GM23248 (cell line): ENCODE measurements at regions not wholly inside any gene's neighbourhood (a gene's known extent, or its start where the extent isn't known, plus 50 kb on each side); places are given as distances from the start of the nearest gene placed in this dataset.

Experiments used
- DNase-seq: peaks from one replicate; pipeline ENCODE4 v3.0.0-alpha.2; 2015
- H2AFZ ChIP-seq: fragments of 200-600 bp; sonication (generic); 2 replicates; pipeline ENCODE4 v1.6.1; 2016; ENCODE audit warnings: antibody characterized with exemption
- H3F3A ChIP-seq: fragments of 200-600 bp; sonication (generic); 2 replicates; pipeline ENCODE4 v1.6.1; 2016; ENCODE audit warnings: mild to moderate bottlenecking, antibody characterized with exemption, mixed run types; ENCODE audit not compliant: insufficient read depth
- H3K27ac ChIP-seq: fragments of 200-600 bp; sonication (generic); 2 replicates; pipeline ENCODE4 v1.5.1; 2016; ENCODE audit warnings: mild to moderate bottlenecking
- H3K27me3 ChIP-seq: fragments of 200-600 bp; sonication (generic); replicated peaks from 2 replicates; pipeline ENCODE4 v1.6.1; 2016; ENCODE audit warnings: mild to moderate bottlenecking; ENCODE audit not compliant: insufficient read depth
- H3K36me3 ChIP-seq: fragments of 200-600 bp; sonication (generic); 2 replicates; pipeline ENCODE4 v1.6.1; 2016; ENCODE audit warnings: low read depth, mild to moderate bottlenecking
- H3K4me1 ChIP-seq: fragments of 200-600 bp; sonication (generic); 2 replicates; pipeline ENCODE4 v1.6.1; 2016; ENCODE audit warnings: mild to moderate bottlenecking; ENCODE audit not compliant: insufficient read depth
- H3K4me2 ChIP-seq: fragments of 200-600 bp; sonication (generic); one replicate; pipeline ENCODE4 v1.6.1; 2016; ENCODE audit warnings: mild to moderate bottlenecking; ENCODE audit not compliant: unreplicated experiment
- H3K4me3 ChIP-seq: fragments of 200-600 bp; sonication (generic); 2 replicates; pipeline ENCODE4 v1.5.1; 2016; ENCODE audit warnings: mild to moderate bottlenecking
- H3K79me2 ChIP-seq: fragments of 200-600 bp; sonication (generic); 2 replicates; pipeline ENCODE4 v1.6.1; 2016; ENCODE audit warnings: mild to moderate bottlenecking; ENCODE audit not compliant: insufficient read depth
- H3K9ac ChIP-seq: fragments of 200-600 bp; sonication (generic); 2 replicates; pipeline ENCODE4 v1.6.1; 2016; ENCODE audit warnings: mild to moderate bottlenecking
- H3K9me2 ChIP-seq: fragments of 200-600 bp; sonication (generic); 2 replicates; pipeline ENCODE4 v1.6.1; 2016; ENCODE audit warnings: mixed run types, mild to moderate bottlenecking, moderate library complexity; ENCODE audit not compliant: insufficient read depth
- H3K9me3 ChIP-seq: fragments of 200-600 bp; sonication (generic); one replicate; pipeline ENCODE4 v1.6.1; 2017; ENCODE audit warnings: low read depth
- H4K20me1 ChIP-seq: fragments of 200-600 bp; sonication (generic); 2 replicates; pipeline ENCODE4 v1.6.0; 2016; ENCODE audit not compliant: insufficient read depth
- EZH2 ChIP-seq: fragments of 200-600 bp; sonication (generic); IDR thresholded peaks from 2 replicates; pipeline ENCODE4 v1.6.1; 2018; ENCODE audit warnings: antibody characterized with exemption, mild to moderate bottlenecking; ENCODE audit not compliant: insufficient read depth, poor library complexity, severe bottlenecking
- EZH2phosphoT487 ChIP-seq: fragments of 200-600 bp; sonication (generic); IDR thresholded peaks from 2 replicates; pipeline ENCODE4 v1.6.1; 2018; ENCODE audit warnings: antibody characterized with exemption, moderate library complexity, mild to moderate bottlenecking, low read depth; ENCODE audit not compliant: insufficient read depth
- WGBS, 2 experiments: methylation state at CpG; one replicate each; pipeline ENCODE4 v1.1.6; 2015 to 2017; ENCODE audit warnings: low lambda C conversion rate in 2 of 2, low coverage in 1 of 2; ENCODE audit errors: missing lambda C conversion rate in 2 of 2; 5-methylcytosine and 5-hydroxymethylcytosine counted together
- in situ Hi-C: fragments of 300-500 bp; cut with MboI; formaldehyde crosslinking; loops from 2 replicates; pipeline ENCODE4 v1.15.0; 2020

GRCh38 chr9:95725045-95725444 is 150.4 kb upstream of the ERCC6L2 start:
- H3K27ac ChIP-seq = no peak overlapping the region
- H2AFZ ChIP-seq = no peak overlapping the region
- peaks cover 28% of the 10 kb centered on the region for H3K27me3 ChIP-seq
- no peaks in the 10 kb centered on the region for H3K36me3 ChIP-seq
- TF ChIP-seq EZH2 = no peak
- no peak for TF ChIP-seq EZH2phosphoT487
- H3K79me2 ChIP-seq = no peaks in the 10 kb centered on the region
- H3K4me2 ChIP-seq = no peak overlapping the region
- no peak overlapping the region for H3K4me3 ChIP-seq
- H3F3A ChIP-seq = no peaks in the 10 kb centered on the region
- no peaks in the 10 kb centered on the region for H3K9me2 ChIP-seq
- in situ Hi-C loops = loop anchor here (25.0 kb wide), 1 partner anchor 487 kb away; no protein-coding TSS in a partner anchor
- H3K9me3 ChIP-seq = no peaks in the 10 kb centered on the region
- H3K9ac ChIP-seq = no peak overlapping the region
- no peaks in the 10 kb centered on the region for H4K20me1 ChIP-seq
- 59 to 60% methylated on average over 4 of the region's 4 CpGs for WGBS, 2 experiments
- no peaks in the 10 kb centered on the region for H3K4me1 ChIP-seq
- DNase-seq = no peak

GRCh38 chr9:95724253-95724991 is 151.1 kb upstream of the ERCC6L2 start:
- Histone ChIP-seq H3K9me3 (no peaks in the 10 kb centered on the region), H4K20me1 (no peaks in the 10 kb centered on the region), H3K36me3 (no peaks in the 10 kb centered on the region), H3K27ac (no peak overlapping the region), H3K9me2 (no peaks in the 10 kb centered on the region), H2AFZ (no peak overlapping the region), H3K4me3 (no peak overlapping the region), H3K9ac (no peak overlapping the region), H3K4me1 (no peaks in the 10 kb centered on the region), H3F3A (no peaks in the 10 kb centered on the region), H3K27me3 (peaks cover 28% of the 10 kb centered on the region), H3K4me2 (no peak overlapping the region), H3K79me2 (no peaks in the 10 kb centered on the region)
- 77% methylated on average over 7 of the region's 7 CpGs for WGBS, 2 experiments
- no peak for DNase-seq
- no peak for TF ChIP-seq EZH2
- in situ Hi-C loops = no loop called here

- H3K4me1 ChIP-seq = no peaks in the 10 kb centered on the region
These were observed 153.3 kb upstream of the ERCC6L2 start for GRCh38 chr9:95722141-95722540.

GRCh38 chr9:95721061-95721531 is 154.4 kb upstream of the ERCC6L2 start:
- Histone ChIP-seq H3F3A (no peaks in the 10 kb centered on the region), H3K9ac (no peak overlapping the region), H3K9me2 (no peaks in the 10 kb centered on the region), H3K27me3 (peaks cover 28% of the 10 kb centered on the region), H3K4me3 (no peak overlapping the region), H3K36me3 (no peaks in the 10 kb centered on the region), H3K27ac (no peak overlapping the region), H3K9me3 (no peaks in the 10 kb centered on the region), H3K79me2 (no peaks in the 10 kb centered on the region), H2AFZ (no peak overlapping the region), H4K20me1 (no peaks in the 10 kb centered on the region), H3K4me1 (no peaks in the 10 kb centered on the region), H3K4me2 (no peak overlapping the region)
- 37 to 40% methylated on average over 5 of the region's 5 CpGs for WGBS, 2 experiments
- TF ChIP-seq EZH2 = no peak
- TF ChIP-seq EZH2phosphoT487 = no peak
- in situ Hi-C loops = no loop called here
- no peak for DNase-seq

More at GRCh38 chr9:95722141-95722540, 153.3 kb upstream of the ERCC6L2 start:
- Histone ChIP-seq H3K4me3 (no peak overlapping the region), H3K27me3 (peaks cover 28% of the 10 kb centered on the region), H3K79me2 (no peaks in the 10 kb centered on the region), H2AFZ (no peak overlapping the region), H3F3A (no peaks in the 10 kb centered on the region), H3K4me2 (no peak overlapping the region), H4K20me1 (no peaks in the 10 kb centered on the region), H3K36me3 (no peaks in the 10 kb centered on the region), H3K9me2 (no peaks in the 10 kb centered on the region), H3K9ac (no peak overlapping the region), H3K9me3 (no peaks in the 10 kb centered on the region), H3K27ac (no peak overlapping the region)
- in situ Hi-C loops = no loop called here
- no peak for DNase-seq
- TF ChIP-seq EZH2phosphoT487 = no peak
- TF ChIP-seq EZH2 = no peak
- 47 to 57% methylated on average over 4 of the region's 4 CpGs for WGBS, 2 experiments

- no peak for DNase-seq
- H3K9me3 ChIP-seq = no peaks in the 10 kb centered on the region
- H3K4me2 ChIP-seq = no peak overlapping the region
- H3K9me2 ChIP-seq = no peaks in the 10 kb centered on the region
- TF ChIP-seq EZH2phosphoT487 = no peak
- no peak for TF ChIP-seq EZH2
- H3K9ac ChIP-seq = no peak overlapping the region
- H3K4me3 ChIP-seq = no peak overlapping the region
- 40 to 48% methylated on average over 6 of the region's 6 CpGs for WGBS, 2 experiments
- peaks cover 28% of the 10 kb centered on the region for H3K27me3 ChIP-seq
- in situ Hi-C loops = no loop called here
- no peaks in the 10 kb centered on the region for H3K36me3 ChIP-seq
- no peak overlapping the region for H2AFZ ChIP-seq
- no peaks in the 10 kb centered on the region for H3F3A ChIP-seq
- H3K27ac ChIP-seq = no peak overlapping the region
- H3K79me2 ChIP-seq = no peaks in the 10 kb centered on the region
- no peaks in the 10 kb centered on the region for H4K20me1 ChIP-seq
- H3K4me1 ChIP-seq = no peaks in the 10 kb centered on the region
These were observed 155.0 kb upstream of the ERCC6L2 start for GRCh38 chr9:95720496-95720895.
